ENCODE measurements at regions not wholly inside any gene's neighbourhood (a gene's known extent, or its start where the extent isn't known, plus 50 kb on each side); places are given as distances from the start of the nearest gene placed in this dataset.

GRCh38 chr20:22904386-22904785 is 130.7 kb upstream of the SSTR4 start:
- Histone ChIP-seq H2BK15ac (ENCODE audit: low read depth, low read length) (no peak overlapping the region), H3K4ac (ENCODE audit: low read depth, low read length) (no peak overlapping the region), H4K91ac (ENCODE audit: insufficient read depth, low read depth, low read length) (no peak overlapping the region), H3K18ac (ENCODE audit: low read depth, low read length) (no peak overlapping the region), H2BK20ac (ENCODE audit: low read depth, low read length) (no peak overlapping the region), H3K27ac (ENCODE audit: insufficient read depth, low read length) (no peak overlapping the region), H3K9ac (ENCODE audit: low read depth, low read length) (no peak overlapping the region), H3K27me3 (ENCODE audit: control insufficient read depth, insufficient read depth, low read length) (no peaks in the 10 kb centered on the region), H3K4me2 (ENCODE audit: low read depth, low read length) (no peak overlapping the region), H4K5ac (ENCODE audit: low read depth, low read length) (no peak overlapping the region), H4K20me1 (ENCODE audit: insufficient read depth, low read length) (no peaks in the 10 kb centered on the region), H2BK120ac (ENCODE audit: low read depth, low read length) (no peak overlapping the region), H3K9me1 (ENCODE audit: insufficient read depth, low read length) (no peaks in the 10 kb centered on the region), H2AK5ac (ENCODE audit: low read depth, low read length) (no peak overlapping the region), H3K4me1 (ENCODE audit: control insufficient read depth, insufficient read depth, low read length) (no peaks in the 10 kb centered on the region), H3K79me1 (ENCODE audit: low read depth in 1 of 2, low read length in 2 of 2) (no peaks in the 10 kb centered on the region), H4K8ac (ENCODE audit: low read depth in 2 of 2, low read length in 2 of 2) (no peak overlapping the region), H2AFZ (replicated peaks; ENCODE audit: low read length, poor library complexity) (no peak overlapping the region), H3K36me3 (ENCODE audit: control insufficient read depth, insufficient read depth, low read length) (no peaks in the 10 kb centered on the region), H3K9me3 (ENCODE audit: control insufficient read depth, insufficient read depth, low read length) (no peaks in the 10 kb centered on the region), H2AK9ac (replicated peaks; ENCODE audit: low read depth, low read length, poor library complexity) (no peak overlapping the region), H3K14ac (replicated peaks; ENCODE audit: low read depth, low read length) (no peak overlapping the region), H3K23ac (ENCODE audit: low read depth, low read length) (no peak overlapping the region), H3K4me3 (ENCODE audit: insufficient read depth, low read depth, low read length) (no peak overlapping the region), H2BK5ac (ENCODE audit: low read depth, low read length, poor library complexity, severe bottlenecking) (no peak overlapping the region), H3K56ac (ENCODE audit: extremely low read depth, insufficient read depth, low read length) (no peak overlapping the region)
- in situ Hi-C loops (cut with MboI; ENCODE audit: low sequenced_read_pairs) (no loop called here), intact Hi-C loops (cut with micrococcal nuclease) (no loop called here), dilution Hi-C loops (cut with HindIII; ENCODE audit: low sequenced_read_pairs, unreplicated experiment) (no loop called here)
- no TSS peak for BruUV-seq (replicated peaks)
- TF ChIP-seq ELK1 (IDR thresholded peaks at IDR 0.05; ENCODE audit: borderline replicate concordance, low read depth, low read length) (no peak), CEBPB (IDR thresholded peaks at IDR 0.05; ENCODE audit: low read depth, low read length) (no peak), MXI1 (IDR thresholded peaks at IDR 0.05; ENCODE audit: borderline replicate concordance, low read depth, low read length) (no peak), SMC3 (IDR thresholded peaks at IDR 0.05; ENCODE audit: low read depth, low read length) (no peak), NFE2L2 (IDR thresholded peaks at IDR 0.05; ENCODE audit: low read depth, low read length) (no peak), RFX5 (IDR thresholded peaks at IDR 0.05; ENCODE audit: low read depth, low read length) (no peak), CTCF (conservative IDR thresholded peaks at IDR 0.05; ENCODE audit: low read depth, low read length) (no peak), MAFK (IDR thresholded peaks at IDR 0.05; ENCODE audit: low read depth, low read length) (no peak), MAZ (IDR thresholded peaks at IDR 0.05; ENCODE audit: borderline replicate concordance, low read depth, low read length) (no peak), RCOR1 (IDR thresholded peaks at IDR 0.05; ENCODE audit: insufficient replicate concordance, low read length) (no peak), FOS (IDR thresholded peaks at IDR 0.05; ENCODE audit: low read depth, low read length) (no peak)
- CTCF ChIA-PET = no interaction called here
- no peak for ATAC-seq (ENCODE audit: low read depth)
- DNase-seq = no peak
- WGBS, 2 experiments (ENCODE audit: extremely low coverage in 2 of 2, insufficient read length in 1 of 2) = no CpG with 5 or more reads among the region's 2 CpGs
- POLR2A ChIA-PET (ENCODE audit: unreplicated experiment) = no interaction called here
